HEK293T (cell line): ENCODE measurements at regions not wholly inside any gene's neighbourhood (a gene's known extent, or its start where the extent isn't known, plus 50 kb on each side); places are given as distances from the start of the nearest gene placed in this dataset.
"Not testable (repeated sequence)": the region's sequence is repeated elsewhere in the genome, so short reads cannot be mapped to it uniquely, and the experiment has no call there.

Source experiments
- CTCF ChIA-PET: fragments of 350-600 bp; formaldehyde crosslinking; extraction: SDS; loops from one replicate; lab custom pipeline; 2021; ENCODE audit warnings: antibody characterized with exemption, inconsistent platforms; lab: Yijun Ruan, JAX
- POLR2A ChIA-PET: fragments of 350-600 bp; formaldehyde crosslinking; extraction: SDS; loops from one replicate; lab custom pipeline; 2020; ENCODE audit warnings: antibody characterized with exemption, inconsistent platforms; lab: Yijun Ruan, JAX
- DNase-seq: peaks from one replicate; pipeline ENCODE4 v3.0.0; 2012; ENCODE audit warnings: mixed read lengths; ENCODE audit errors: extremely low spot score
- ARNT ChIP-seq: fragments of 450-650 bp; IDR thresholded peaks from 2 replicates; pipeline ENCODE4 v1.6.1; 2017; ENCODE audit warnings: mild to moderate bottlenecking
- BHLHE40 ChIP-seq: fragments of 450-650 bp; IDR thresholded peaks from 2 replicates; pipeline ENCODE4 v1.6.1; 2016; ENCODE audit warnings: mild to moderate bottlenecking, moderate library complexity, borderline replicate concordance
- CTBP1 ChIP-seq: fragments of 450-650 bp; IDR thresholded peaks from 2 replicates; pipeline ENCODE4 v1.6.1; 2016; ENCODE audit warnings: borderline replicate concordance
- ELF4 ChIP-seq: fragments of 450-650 bp; IDR thresholded peaks from 2 replicates; pipeline ENCODE4 v1.6.1; 2017; ENCODE audit warnings: antibody characterized with exemption
- FOXA1 ChIP-seq: fragments of 450-650 bp; IDR thresholded peaks from 2 replicates; pipeline ENCODE4 v1.6.1; 2016; ENCODE audit warnings: mild to moderate bottlenecking
- FOXK2 ChIP-seq: fragments of 450-650 bp; IDR thresholded peaks from 2 replicates; pipeline ENCODE4 v1.6.1; 2016; ENCODE audit warnings: mild to moderate bottlenecking
- FOXM1 ChIP-seq: fragments of 450-650 bp; IDR thresholded peaks from 2 replicates; pipeline ENCODE4 v1.6.1; 2017; ENCODE audit warnings: mild to moderate bottlenecking, borderline replicate concordance
- HDGF ChIP-seq: fragments of 450-650 bp; IDR thresholded peaks from 2 replicates; pipeline ENCODE4 v1.6.1; 2017; ENCODE audit warnings: antibody characterized with exemption, borderline replicate concordance
- L3MBTL2 ChIP-seq: fragments of 450-650 bp; conservative IDR thresholded peaks from 2 replicates; pipeline ENCODE4 v1.6.1; 2016; ENCODE audit warnings: mild to moderate bottlenecking
- LEF1 ChIP-seq: fragments of 450-650 bp; IDR thresholded peaks from 2 replicates; pipeline ENCODE4 v1.6.1; 2017; ENCODE audit warnings: mild to moderate bottlenecking, borderline replicate concordance
- NFRKB ChIP-seq: fragments of 450-650 bp; IDR thresholded peaks from 2 replicates; pipeline ENCODE4 v1.6.1; 2016; ENCODE audit warnings: mild to moderate bottlenecking, moderate library complexity
- SP1 ChIP-seq: fragments of 450-650 bp; IDR thresholded peaks from 2 replicates; pipeline ENCODE4 v1.6.1; 2017
- SUZ12 ChIP-seq: fragments of 450-650 bp; IDR thresholded peaks from 2 replicates; pipeline ENCODE4 v1.6.1; 2016; ENCODE audit warnings: mild to moderate bottlenecking
- TARDBP ChIP-seq: fragments of 450-650 bp; IDR thresholded peaks from 2 replicates; pipeline ENCODE4 v1.6.1; 2016
- ZNF384 ChIP-seq: fragments of 450-650 bp; IDR thresholded peaks from 2 replicates; pipeline ENCODE4 v1.6.1; 2016
- TF ChIP-seq, protein P1 (sequence below): fragments of 450-650 bp; IDR thresholded peaks from 2 replicates; pipeline ENCODE4 v1.6.1; 2016

DNA sequence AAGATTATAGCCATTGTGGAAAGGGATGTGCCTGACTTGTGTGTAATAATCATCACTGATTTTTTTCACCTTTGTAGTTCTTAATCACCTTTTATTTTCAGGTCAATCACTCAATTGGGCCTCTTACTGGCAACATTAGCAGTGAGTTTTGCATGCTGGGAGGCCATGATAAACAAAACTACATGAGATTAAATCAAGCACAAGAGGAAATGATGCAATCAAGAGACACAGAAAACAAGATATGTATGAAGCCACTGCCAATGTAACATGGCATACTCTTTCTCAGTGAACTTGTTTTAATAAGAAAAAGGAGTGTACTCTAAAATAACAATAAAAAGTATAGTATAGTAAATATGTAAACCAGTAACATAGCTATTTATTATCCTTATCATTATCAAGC lies 69.9 kb upstream of the FSIP2 start:
- POLR2A ChIA-PET: no interaction called here
- no peak for DNase-seq
- CTCF ChIA-PET: no interaction called here
- TF ChIP-seq TARDBP (no peak), FOXA1 (no peak), SUZ12 (no peak), ELF4 (no peak), FOXK2 (no peak), ARNT (no peak), ZNF384 (no peak), LEF1 (no peak), BHLHE40 (no peak)

DNA sequence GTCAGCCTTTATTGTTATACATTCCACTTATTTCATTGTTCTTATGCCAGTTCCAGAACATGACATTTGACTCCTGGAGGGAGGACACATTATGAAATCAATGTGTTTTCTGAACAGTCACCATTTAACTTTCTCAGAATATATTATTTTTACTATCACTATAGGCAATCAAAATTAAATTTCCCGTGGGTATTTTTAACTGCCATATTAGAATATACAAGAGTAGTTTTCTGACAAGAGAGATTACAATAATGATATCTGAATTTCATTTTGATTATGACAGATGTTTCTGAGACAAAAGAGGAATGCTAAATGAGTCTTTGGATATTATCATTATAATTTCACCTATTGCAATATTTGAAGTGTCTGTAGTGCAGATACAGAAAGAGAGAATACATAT lies 64.4 kb upstream of the FSIP2 start:
- ChIA-PET POLR2A (no interaction called here), CTCF (no interaction called here)
- no peak for TF ChIP-seq BHLHE40
- no peak for TF ChIP-seq SP1
- TF ChIP-seq NFRKB: no peak
- TF ChIP-seq CTBP1: no peak
- TF ChIP-seq FOXA1: no peak
- no peak for TF ChIP-seq TARDBP
- TF ChIP-seq FOXM1: no peak
- TF ChIP-seq ELF4: no peak
- TF ChIP-seq LEF1: no peak
- TF ChIP-seq FOXK2: no peak
- TF ChIP-seq, protein P1, sequence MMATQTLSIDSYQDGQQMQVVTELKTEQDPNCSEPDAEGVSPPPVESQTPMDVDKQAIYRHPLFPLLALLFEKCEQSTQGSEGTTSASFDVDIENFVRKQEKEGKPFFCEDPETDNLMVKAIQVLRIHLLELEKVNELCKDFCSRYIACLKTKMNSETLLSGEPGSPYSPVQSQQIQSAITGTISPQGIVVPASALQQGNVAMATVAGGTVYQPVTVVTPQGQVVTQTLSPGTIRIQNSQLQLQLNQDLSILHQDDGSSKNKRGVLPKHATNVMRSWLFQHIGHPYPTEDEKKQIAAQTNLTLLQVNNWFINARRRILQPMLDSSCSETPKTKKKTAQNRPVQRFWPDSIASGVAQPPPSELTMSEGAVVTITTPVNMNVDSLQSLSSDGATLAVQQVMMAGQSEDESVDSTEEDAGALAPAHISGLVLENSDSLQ: no peak
- no peak for TF ChIP-seq ARNT
- TF ChIP-seq HDGF: no peak
- TF ChIP-seq ZNF384: no peak
- TF ChIP-seq L3MBTL2: no peak
- no peak for TF ChIP-seq SUZ12
- DNase-seq: no peak

DNA sequence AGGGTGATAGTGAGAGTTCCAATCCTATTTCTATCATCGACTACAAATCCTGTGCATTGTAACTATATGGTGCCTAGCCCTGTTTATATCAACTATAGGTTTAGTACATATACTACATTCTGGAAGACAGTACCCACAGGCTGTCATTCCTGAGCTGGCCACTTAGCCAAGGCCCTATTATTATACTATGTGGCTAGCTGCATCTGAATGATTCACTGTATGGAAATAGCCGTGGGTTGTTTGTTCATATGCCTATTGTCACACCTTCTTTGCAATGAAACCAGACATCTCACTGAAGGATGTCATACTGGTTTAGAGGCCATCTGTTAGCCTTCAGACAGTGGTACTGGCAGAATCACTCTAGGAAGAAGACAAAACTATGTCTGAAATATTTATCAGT lies 62.3 kb upstream of the FSIP2 start:
- TF ChIP-seq, protein P1: no peak
- TF ChIP-seq SUZ12 (no peak), ELF4 (no peak), FOXA1 (no peak), NFRKB (no peak), TARDBP (no peak), FOXM1 (no peak), FOXK2 (no peak), L3MBTL2 (no peak)
- CTCF ChIA-PET: no interaction called here

DNA sequence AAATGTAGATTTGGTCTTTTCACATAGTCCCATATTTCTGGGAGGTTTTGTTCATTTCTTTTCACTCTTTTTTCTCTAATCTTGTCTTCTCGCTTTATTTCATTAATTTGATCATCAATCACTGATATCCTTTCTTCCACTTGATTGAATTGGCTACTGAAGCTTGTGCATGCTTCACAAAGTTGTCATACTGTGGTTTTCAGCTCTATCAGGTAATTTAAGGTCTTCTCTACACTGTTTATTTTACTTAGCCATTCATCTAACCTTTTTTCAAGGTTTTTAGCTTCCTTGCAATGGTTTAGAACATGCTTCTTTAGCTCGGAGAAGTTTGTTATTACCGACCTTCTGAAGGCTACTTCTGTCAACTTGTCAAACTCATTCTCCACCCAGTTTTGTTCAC lies 51.6 kb upstream of the FSIP2 start:
- CTCF ChIA-PET, POLR2A ChIA-PET, DNase-seq: not testable (repeated sequence)

More for the DNA sequence above, 62.3 kb upstream of the FSIP2 start:
- no peak for DNase-seq
- POLR2A ChIA-PET: no interaction called here

DNA sequence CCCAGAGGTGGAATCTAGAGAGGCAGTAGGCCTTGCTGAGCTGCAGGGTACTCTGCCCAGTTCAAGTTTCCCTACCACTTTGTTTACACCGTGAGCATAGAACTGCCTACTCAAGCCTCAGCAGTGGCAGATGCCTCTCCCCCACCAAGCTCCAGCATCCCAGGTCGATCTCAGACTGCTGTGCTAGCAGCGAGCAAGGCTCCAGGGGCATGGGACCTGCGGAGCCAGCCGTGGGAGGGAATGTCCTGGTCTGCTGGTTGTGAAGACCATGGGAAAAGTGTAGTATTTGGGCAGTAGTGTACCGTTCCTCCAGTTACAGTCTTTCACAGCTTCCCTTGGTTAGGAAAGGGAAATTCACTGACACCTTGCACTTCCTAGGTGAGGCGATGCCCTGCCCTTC lies 50.6 kb upstream of the FSIP2 start:
- ChIA-PET CTCF (no interaction called here), POLR2A (no interaction called here)
- no peak for DNase-seq
- TF ChIP-seq, protein P1: no peak
- TF ChIP-seq LEF1 (no peak), HDGF (no peak), NFRKB (no peak), FOXA1 (no peak), ARNT (no peak), ELF4 (no peak), SP1 (no peak)
